ENCODE measurements at regions not wholly inside any gene's neighbourhood (a gene's known extent, or its start where the extent isn't known, plus 50 kb on each side); places are given as distances from the start of the nearest gene placed in this dataset.

DNA sequence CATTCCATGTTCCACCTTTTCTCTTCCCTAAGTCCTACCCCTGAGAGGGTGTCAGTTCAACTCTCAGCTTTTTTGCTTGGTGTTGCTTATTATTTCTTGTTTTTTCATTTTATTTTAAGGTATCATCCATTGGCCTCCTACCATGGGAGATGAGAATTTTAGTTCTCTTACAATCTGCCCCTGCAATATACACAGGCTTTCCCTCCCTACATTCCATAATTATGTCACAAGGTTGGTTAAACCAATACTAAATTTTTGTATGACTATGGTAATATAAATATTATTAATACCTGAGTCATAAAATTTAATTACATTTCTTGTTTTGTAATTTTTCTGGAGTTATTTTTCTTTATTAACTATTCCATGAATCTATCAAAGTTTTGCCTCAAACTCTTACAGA is 216.2 kb downstream of the SNX19 start:
- Mint-ChIP-seq H3K27me3 (peaks cover 9 to 14% of the 10 kb centered on the region in 2 donors), H3K4me1 (ENCODE audit: low read depth in 2 of 2) (no peaks in the 10 kb centered on the region), H3K36me3 (ENCODE audit: insufficient read depth) (no peaks in the 10 kb centered on the region), H3K27ac (no peak overlapping the region), H3K9me3 (no peaks in the 10 kb centered on the region), H3K4me3 (no peak overlapping the region)
- ATAC-seq (replicated peaks) (no peak), DNase-seq (no peak)

DNA sequence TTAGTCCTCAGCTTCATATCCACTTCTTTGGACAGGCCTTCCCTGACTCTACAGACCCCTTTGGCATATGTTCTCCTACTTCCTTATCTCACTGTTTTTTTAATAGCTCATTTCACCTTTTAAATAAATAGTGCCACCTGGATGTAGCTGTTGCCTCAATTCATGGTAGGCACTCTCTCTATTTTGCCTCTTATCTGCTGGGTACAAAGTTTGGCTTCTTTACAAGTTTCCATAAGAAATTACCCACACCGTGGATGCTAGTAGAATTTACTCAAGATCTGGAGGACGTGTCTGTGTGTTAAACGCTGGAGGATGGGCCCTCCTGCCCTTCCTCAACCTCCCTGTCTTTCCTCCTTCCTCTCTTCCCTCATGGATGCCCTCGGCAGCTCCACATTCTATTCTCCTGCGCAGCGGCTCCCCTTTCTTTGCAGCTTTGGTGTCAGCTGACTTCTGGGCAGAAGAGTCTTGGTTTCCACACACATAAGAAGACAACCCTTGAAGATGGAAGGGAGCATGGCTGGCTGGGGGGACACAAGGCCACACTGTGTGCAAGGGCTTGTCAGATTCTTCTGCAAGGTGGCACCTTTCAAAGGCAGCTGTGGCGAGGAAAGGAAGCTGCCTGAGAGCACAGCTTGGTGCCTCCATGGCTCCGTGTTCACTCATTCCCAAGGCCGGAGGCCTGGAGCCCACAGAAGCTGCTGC is 212.6 kb downstream of the SNX19 start:
- no peak for DNase-seq

GRCh38 chr11:130705670-130706421 is 210.4 kb downstream of the SNX19 start:
- no peaks in the 10 kb centered on the region for H3K9me3 Mint-ChIP-seq
- no peaks in the 10 kb centered on the region for H3K4me1 Mint-ChIP-seq (ENCODE audit: low read depth in 2 of 2)
- H3K27ac Mint-ChIP-seq: no peak overlapping the region
- no peaks in the 10 kb centered on the region for H3K36me3 Mint-ChIP-seq (ENCODE audit: insufficient read depth)
- ATAC-seq (replicated peaks): no peak
- DNase-seq: no peak
- H3K4me3 Mint-ChIP-seq: no peak overlapping the region
- peaks cover 31 to 37% of the 10 kb centered on the region in 2 donors for H3K27me3 Mint-ChIP-seq

More for the DNA sequence above, 212.6 kb downstream of the SNX19 start:
- H3K4me1 Mint-ChIP-seq (ENCODE audit: low read depth in 2 of 2): no peaks in the 10 kb centered on the region
- ATAC-seq (replicated peaks): no peak
- peaks cover 27 to 31% of the 10 kb centered on the region in 2 donors for H3K27me3 Mint-ChIP-seq
- no peak overlapping the region for H3K4me3 Mint-ChIP-seq
- H3K9me3 Mint-ChIP-seq: no peaks in the 10 kb centered on the region
- no peaks in the 10 kb centered on the region for H3K36me3 Mint-ChIP-seq (ENCODE audit: insufficient read depth)
- no peak overlapping the region for H3K27ac Mint-ChIP-seq

DNA sequence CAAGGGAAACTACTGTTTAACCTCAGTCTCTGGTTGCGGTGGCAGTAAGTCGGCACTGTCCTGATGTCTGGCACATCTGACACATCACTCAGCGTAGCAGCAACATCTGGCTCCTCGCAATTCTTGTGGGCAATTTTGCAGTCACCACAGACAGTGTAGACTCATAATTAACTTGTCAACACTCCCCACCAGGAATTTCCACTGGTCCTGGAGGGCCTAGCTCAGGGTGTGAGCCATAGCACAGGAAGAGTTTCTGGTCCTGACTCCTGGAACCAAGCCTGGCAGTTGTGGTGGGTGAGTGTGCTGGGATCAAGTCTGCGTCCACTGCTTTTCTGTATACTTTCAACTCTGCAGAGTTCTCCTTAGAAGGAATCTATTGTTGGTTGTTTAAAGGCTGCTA is 209.7 kb downstream of the SNX19 start:
- Mint-ChIP-seq H3K4me3 (no peak overlapping the region), H3K36me3 (ENCODE audit: insufficient read depth) (no peaks in the 10 kb centered on the region), H3K27me3 (peaks cover 31 to 37% of the 10 kb centered on the region in 2 donors), H3K9me3 (no peaks in the 10 kb centered on the region), H3K4me1 (ENCODE audit: low read depth in 2 of 2) (no peaks in the 10 kb centered on the region), H3K27ac (no peak overlapping the region)
- DNase-seq (no peak), ATAC-seq (replicated peaks) (no peak)

GRCh38 chr11:130707217-130707616 is 209.1 kb downstream of the SNX19 start:
- Mint-ChIP-seq H3K4me3 (no peak overlapping the region), H3K9me3 (no peaks in the 10 kb centered on the region), H3K36me3 (ENCODE audit: insufficient read depth) (no peaks in the 10 kb centered on the region), H3K27ac (no peak overlapping the region), H3K27me3 (peaks cover 31 to 37% of the 10 kb centered on the region in 2 donors), H3K4me1 (ENCODE audit: low read depth in 2 of 2) (no peaks in the 10 kb centered on the region)
- DNase-seq: no peak
- no peak for ATAC-seq (replicated peaks)

DNA sequence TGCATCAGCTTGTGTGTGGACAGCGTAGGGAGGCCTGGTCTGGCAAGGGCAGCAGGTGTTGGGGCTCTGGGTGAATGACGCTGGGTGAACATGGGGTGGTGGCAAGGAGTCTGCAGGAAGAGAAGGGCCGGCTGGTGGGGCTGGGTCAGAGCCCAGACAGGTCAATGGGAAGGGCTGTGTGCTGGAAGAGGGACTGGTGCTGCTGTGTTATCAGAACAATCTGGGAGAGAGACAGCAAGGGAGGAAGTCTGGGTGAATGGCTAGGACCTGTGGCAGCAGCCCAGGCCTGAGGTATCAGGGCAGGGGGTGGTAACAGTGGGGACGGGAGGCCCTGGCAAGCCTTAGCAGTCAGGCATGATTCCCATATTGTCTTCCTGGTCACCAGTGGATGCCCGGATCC is 206.7 kb downstream of the SNX19 start:
- Mint-ChIP-seq H3K4me1 (ENCODE audit: low read depth in 2 of 2) (no peaks in the 10 kb centered on the region), H3K27ac (no peak overlapping the region), H3K9me3 (no peaks in the 10 kb centered on the region), H3K27me3 (peaks cover 30 to 39% of the 10 kb centered on the region in 2 donors), H3K4me3 (no peak overlapping the region), H3K36me3 (ENCODE audit: insufficient read depth) (no peaks in the 10 kb centered on the region)
- DNase-seq (no peak), ATAC-seq (replicated peaks) (no peak)

DNA sequence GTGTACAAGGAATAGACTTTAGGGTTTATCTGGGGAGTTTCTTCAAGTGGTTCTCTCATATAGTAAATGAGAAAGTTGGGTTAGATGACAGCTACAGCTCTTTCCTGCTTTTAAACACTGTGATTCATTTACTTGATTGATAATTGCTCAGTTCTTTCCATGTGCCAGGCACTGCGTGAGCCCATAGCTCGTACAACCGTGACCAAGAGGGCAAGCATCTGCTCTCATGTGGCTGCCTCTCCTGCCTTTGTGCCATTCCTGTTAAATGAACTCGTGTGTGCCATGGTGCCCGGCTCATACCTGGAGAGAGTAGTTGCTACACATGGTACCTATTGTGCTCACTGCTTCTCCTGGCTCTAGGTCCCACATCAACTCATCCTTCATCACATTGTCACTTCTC is 206.3 kb downstream of the SNX19 start:
- ATAC-seq (replicated peaks) (no peak), DNase-seq (no peak)
- Mint-ChIP-seq H3K4me1 (ENCODE audit: low read depth in 2 of 2) (no peaks in the 10 kb centered on the region), H3K9me3 (no peaks in the 10 kb centered on the region), H3K27me3 (peaks cover 30 to 44% of the 10 kb centered on the region in 2 donors), H3K27ac (no peak overlapping the region), H3K36me3 (ENCODE audit: insufficient read depth) (no peaks in the 10 kb centered on the region), H3K4me3 (no peak overlapping the region)

DNA sequence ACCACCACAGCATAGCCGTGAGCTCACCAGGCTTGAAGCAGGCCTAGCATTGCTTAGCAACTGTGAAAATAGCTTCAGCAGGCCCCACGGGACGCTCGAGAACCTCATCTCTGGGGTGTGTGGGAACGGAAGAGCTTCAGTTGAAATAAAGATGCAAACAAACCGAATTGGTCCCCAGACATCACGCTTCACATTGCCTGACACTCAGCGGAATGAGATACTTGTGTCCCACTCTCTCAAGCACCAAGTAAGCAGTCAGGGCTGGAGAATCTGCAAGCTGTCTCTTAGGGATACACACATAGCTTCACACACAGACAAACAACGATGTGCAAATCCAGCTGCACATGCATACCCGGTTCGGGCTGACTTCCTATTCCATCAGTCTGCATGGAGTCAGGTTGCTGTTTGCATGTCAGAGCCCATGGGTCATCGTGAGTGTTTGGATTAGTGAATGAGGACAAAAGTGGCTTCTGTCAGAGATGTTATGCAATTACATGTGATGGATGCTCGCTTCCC is 205.7 kb downstream of the SNX19 start:
- ATAC-seq (replicated peaks) (no peak), DNase-seq (no peak)
- no peak overlapping the region for H3K4me3 Mint-ChIP-seq
- no peak overlapping the region for H3K27ac Mint-ChIP-seq
- H3K9me3 Mint-ChIP-seq: no peaks in the 10 kb centered on the region
- peaks cover 26 to 45% of the 10 kb centered on the region in 2 donors for H3K27me3 Mint-ChIP-seq
- no peaks in the 10 kb centered on the region for H3K4me1 Mint-ChIP-seq (ENCODE audit: low read depth in 2 of 2)
- no peaks in the 10 kb centered on the region for H3K36me3 Mint-ChIP-seq (ENCODE audit: insufficient read depth)

GRCh38 chr11:130711193-130711592 is 205.1 kb downstream of the SNX19 start:
- no peak overlapping the region for H3K27ac Mint-ChIP-seq
- no peaks in the 10 kb centered on the region for H3K4me1 Mint-ChIP-seq (ENCODE audit: low read depth in 2 of 2)
- no peaks in the 10 kb centered on the region for H3K36me3 Mint-ChIP-seq (ENCODE audit: insufficient read depth)
- peaks cover 19 to 40% of the 10 kb centered on the region in 2 donors for H3K27me3 Mint-ChIP-seq
- DNase-seq (no peak), ATAC-seq (replicated peaks) (no peak)
- no peak overlapping the region for H3K4me3 Mint-ChIP-seq
- H3K9me3 Mint-ChIP-seq: no peaks in the 10 kb centered on the region

GRCh38 chr11:130712480-130712879 is 203.8 kb downstream of the SNX19 start:
- Mint-ChIP-seq H3K4me1 (ENCODE audit: low read depth in 2 of 2) (no peaks in the 10 kb centered on the region), H3K9me3 (no peaks in the 10 kb centered on the region), H3K27ac (no peak overlapping the region), H3K36me3 (ENCODE audit: insufficient read depth) (no peaks in the 10 kb centered on the region), H3K4me3 (no peak overlapping the region), H3K27me3 (peaks cover 16 to 47% of the 10 kb centered on the region in 2 donors)
- DNase-seq (no peak), ATAC-seq (replicated peaks) (no peak)

DNA sequence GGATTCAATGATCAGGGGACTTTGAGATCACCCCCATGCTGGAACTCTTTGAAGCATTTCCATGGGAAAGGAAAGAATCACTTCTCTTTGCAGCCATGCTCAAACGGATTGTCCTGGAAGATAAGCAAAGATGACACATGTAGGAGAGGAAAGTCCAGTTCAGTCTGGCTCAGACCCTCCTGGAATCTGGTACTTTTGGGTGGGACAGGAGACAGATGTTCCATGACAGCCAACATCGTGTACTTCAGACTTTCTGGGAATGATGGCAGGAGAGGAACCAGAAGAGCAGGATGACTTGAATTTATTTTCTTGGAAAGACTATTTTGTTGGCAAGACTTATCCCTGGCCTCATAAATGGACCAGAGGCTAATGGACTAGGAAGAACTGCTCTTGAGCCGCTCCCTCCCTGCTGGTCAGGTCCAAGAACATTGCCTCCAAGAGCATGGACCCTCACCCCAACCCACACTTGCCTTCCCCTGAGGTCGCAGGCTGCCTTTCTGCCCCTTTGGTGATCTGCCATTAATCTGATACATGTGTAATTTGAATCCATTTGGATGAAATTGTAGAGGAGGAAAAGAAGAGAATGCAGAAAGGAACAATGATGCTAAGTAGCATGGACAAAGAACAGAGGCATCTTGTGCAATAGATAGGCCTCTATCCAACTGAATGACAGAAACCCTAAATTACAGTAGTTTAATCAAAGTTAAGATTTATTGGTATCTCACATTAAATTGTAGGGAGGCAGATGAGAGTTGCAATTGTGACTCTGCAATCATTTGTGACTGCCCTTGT is 201.0 kb downstream of the SNX19 start:
- DNase-seq (no peak), ATAC-seq (replicated peaks) (no peak)
- Mint-ChIP-seq H3K4me1 (ENCODE audit: low read depth in 2 of 2) (no peaks in the 10 kb centered on the region), H3K27ac (no peak overlapping the region), H3K9me3 (no peaks in the 10 kb centered on the region), H3K36me3 (ENCODE audit: insufficient read depth) (no peaks in the 10 kb centered on the region), H3K27me3 (peaks cover 21 to 42% of the 10 kb centered on the region in 2 donors), H3K4me3 (no peak overlapping the region)

GRCh38 chr11:130715877-130716220 is 200.4 kb downstream of the SNX19 start:
- Mint-ChIP-seq H3K9me3 (no peaks in the 10 kb centered on the region), H3K27ac (no peak overlapping the region), H3K4me3 (no peak overlapping the region), H3K36me3 (ENCODE audit: insufficient read depth) (no peaks in the 10 kb centered on the region), H3K27me3 (peaks cover 21 to 42% of the 10 kb centered on the region in 2 donors), H3K4me1 (ENCODE audit: low read depth in 2 of 2) (no peaks in the 10 kb centered on the region)
- DNase-seq: no peak
- no peak for ATAC-seq (replicated peaks)

DNA sequence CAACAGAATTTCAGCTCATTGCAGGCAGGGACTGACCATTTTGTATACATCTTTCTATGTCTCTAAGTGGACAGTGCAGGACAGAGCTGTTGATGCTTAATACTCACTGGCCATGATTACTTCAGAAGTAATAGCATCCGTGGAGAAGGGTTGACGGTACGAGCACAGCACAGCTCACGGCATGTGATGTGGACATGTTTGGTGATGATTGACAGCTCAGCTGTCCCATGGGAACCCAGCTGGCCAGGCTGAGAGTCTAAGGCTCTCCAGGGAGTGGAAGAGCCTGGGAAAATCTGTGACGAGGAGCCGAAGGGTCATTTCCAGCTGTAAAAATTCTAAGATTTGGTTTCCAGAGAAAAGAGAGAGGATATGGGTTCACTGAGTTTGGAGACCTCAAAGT is 198.2 kb downstream of the SNX19 start:
- ATAC-seq (replicated peaks) (no peak), DNase-seq (no peak)
- peaks cover 3% of the 10 kb centered on the region for H3K36me3 Mint-ChIP-seq (ENCODE audit: insufficient read depth)
- peaks cover 25 to 56% of the 10 kb centered on the region in 2 donors for H3K27me3 Mint-ChIP-seq
- no peaks in the 10 kb centered on the region for H3K9me3 Mint-ChIP-seq
- no peaks in the 10 kb centered on the region for H3K4me1 Mint-ChIP-seq (ENCODE audit: low read depth in 2 of 2)
- no peak overlapping the region for H3K4me3 Mint-ChIP-seq
- no peak overlapping the region for H3K27ac Mint-ChIP-seq

Measured in effector memory CD8-positive, alpha-beta T cell (primary cell).